Keratinocyte (primary cell): ENCODE measurements at regions not wholly inside any gene's neighbourhood (a gene's known extent, or its start where the extent isn't known, plus 50 kb on each side); places are given as distances from the start of the nearest gene placed in this dataset.

Source experiments
- DNase-seq: peaks from one replicate; pipeline ENCODE4 v3.0.0-alpha.2; 2011; ENCODE audit warnings: low read depth, missing footprints, low spot score
- FAIRE-seq: peaks from 2 replicates; lab custom pipeline; 2011; peaks lifted over from hg19 to GRCh38; lab: Jason Lieb, UNC
- H2AFZ ChIP-seq: 2 replicates; pipeline ENCODE4 v1.6.0; 2012; ENCODE audit warnings: low read length, control low read depth, inconsistent platforms; ENCODE audit not compliant: control insufficient read depth
- H3K27ac ChIP-seq: 2 replicates; pipeline ENCODE4 v1.5.1; 2011; ENCODE audit warnings: low read length; ENCODE audit not compliant: control insufficient read depth, insufficient read depth
- H3K27me3 ChIP-seq: 3 replicates; pipeline ENCODE4 v1.6.0; 2011; ENCODE audit warnings: low read length; ENCODE audit not compliant: control insufficient read depth, insufficient read depth; ENCODE audit errors: extremely low read depth
- H3K36me3 ChIP-seq, 2 experiments: 2 replicates in 1 of 2; 3 replicates in 1 of 2; pipeline ENCODE4 v1.5.1; 2011; ENCODE audit warnings: low read length in 2 of 2, mild to moderate bottlenecking in 1 of 2; ENCODE audit not compliant: control insufficient read depth in 2 of 2, insufficient read depth in 2 of 2; ENCODE audit errors: extremely low read depth in 1 of 2
- H3K4me1 ChIP-seq: 3 replicates; pipeline ENCODE4 v1.5.1; 2011; ENCODE audit warnings: low read length; ENCODE audit not compliant: control insufficient read depth, insufficient read depth; ENCODE audit errors: extremely low read depth
- H3K4me2 ChIP-seq: 3 replicates; pipeline ENCODE4 v1.6.0; 2011; ENCODE audit warnings: low read depth, low read length; ENCODE audit not compliant: control insufficient read depth, insufficient read depth; ENCODE audit errors: extremely low read depth
- H3K4me3 ChIP-seq, 3 experiments: fragments of 200-600 bp in 1 of 3; sonication (generic) in 1 of 3; 2 replicates in 2 of 3; 3 replicates in 1 of 3; pipeline ENCODE4 v1.5.1; 2011 to 2016; ENCODE audit warnings: low read length in 3 of 3, mild to moderate bottlenecking in 3 of 3, control low read depth in 2 of 3, inconsistent platforms in 1 of 3, low read depth in 1 of 3, mixed read lengths in 1 of 3, mixed run types in 1 of 3, moderate library complexity in 1 of 3; ENCODE audit not compliant: control insufficient read depth in 2 of 3, insufficient read depth in 2 of 3; ENCODE audit errors: extremely low read depth in 1 of 3
- H3K79me2 ChIP-seq: 2 replicates; pipeline ENCODE4 v1.6.0; 2012; ENCODE audit warnings: low read length; ENCODE audit not compliant: control insufficient read depth, insufficient read depth
- H3K9ac ChIP-seq: 3 replicates; pipeline ENCODE4 v1.6.0; 2011; ENCODE audit warnings: low read length; ENCODE audit not compliant: control insufficient read depth, insufficient read depth; ENCODE audit errors: extremely low read depth
- H3K9me1 ChIP-seq: 3 replicates; pipeline ENCODE4 v1.6.0; 2011; ENCODE audit warnings: low read length; ENCODE audit not compliant: control insufficient read depth, insufficient read depth; ENCODE audit errors: extremely low read depth
- H3K9me3 ChIP-seq: 2 replicates; pipeline ENCODE4 v1.5.1; 2012; ENCODE audit warnings: low read depth, low read length; ENCODE audit not compliant: control insufficient read depth
- H4K20me1 ChIP-seq: 3 replicates; pipeline ENCODE4 v1.6.0; 2011; ENCODE audit warnings: low read length; ENCODE audit not compliant: control insufficient read depth, insufficient read depth; ENCODE audit errors: extremely low read depth
- CTCF ChIP-seq, 3 experiments: IDR thresholded peaks in 1 of 3; conservative IDR thresholded peaks in 1 of 3; optimal IDR thresholded peaks in 1 of 3; 2 replicates in 2 of 3; 3 replicates in 1 of 3; pipeline versions ENCODE3 to v1.5.1; 2011; ENCODE audit warnings: low read length in 3 of 3, mild to moderate bottlenecking in 3 of 3, moderate library complexity in 2 of 3, control low read depth in 1 of 3, inconsistent platforms in 1 of 3; ENCODE audit not compliant: insufficient read depth in 2 of 3; ENCODE audit errors: extremely low read depth in 1 of 3
- EZH2 ChIP-seq: IDR thresholded peaks from one replicate; pipeline ENCODE4 v1.6.1; 2012; ENCODE audit warnings: inconsistent platforms, mild to moderate bottlenecking, low read length, moderate library complexity
- dilution Hi-C: fragments of 300-500 bp; cut with MboI; formaldehyde crosslinking; loops from one replicate; pipeline ENCODE4 v1.7.0; 2020; ENCODE audit warnings: low sequenced_read_pairs; ENCODE audit not compliant: extremely low pct_ligation_motif_present

DNA sequence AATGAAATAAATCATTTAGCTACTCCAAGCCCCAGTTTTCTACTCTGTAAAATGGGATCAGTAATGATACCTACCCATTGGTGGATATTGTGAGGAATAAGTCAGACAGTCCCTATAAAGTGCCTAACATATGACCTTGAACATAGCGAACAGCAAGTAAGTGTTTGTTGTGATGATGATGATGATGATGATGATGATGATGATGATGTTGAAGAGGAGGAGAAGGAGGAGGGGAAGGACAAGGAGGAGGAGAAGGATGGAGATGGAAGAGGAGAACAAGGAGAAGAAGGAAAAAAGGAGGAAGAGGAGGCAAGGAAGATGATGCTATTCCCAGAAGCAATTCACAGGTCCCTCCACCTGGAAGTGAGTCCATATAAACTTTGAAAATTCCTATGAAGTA is 264.3 kb downstream of the MAFB start:
- Histone ChIP-seq H3K4me2 (no peak overlapping the region), H3K27me3 (no peaks in the 10 kb centered on the region), H3K36me3 (no peaks in the 10 kb centered on the region), H3K79me2 (no peaks in the 10 kb centered on the region), H3K4me3 (no peak overlapping the region), H3K9me1 (no peaks in the 10 kb centered on the region), H2AFZ (no peak overlapping the region), H3K27ac (no peak overlapping the region), H3K9me3 (no peaks in the 10 kb centered on the region), H3K4me1 (peaks cover 3% of the 10 kb centered on the region), H3K9ac (no peak overlapping the region), H4K20me1 (no peaks in the 10 kb centered on the region)
- TF ChIP-seq CTCF (optimal IDR thresholded peaks at IDR 0.05 in 1 of 3, IDR thresholded peaks at IDR 0.05 in 1 of 3, conservative IDR thresholded peaks at IDR 0.05 in 1 of 3; ENCODE audit: extremely low read depth in 1 of 3, insufficient read depth in 2 of 3, low read length in 3 of 3) (no peak), EZH2 (no peak)
- dilution Hi-C loops: no loop called here
- no peak for DNase-seq
- no peak for FAIRE-seq

DNA sequence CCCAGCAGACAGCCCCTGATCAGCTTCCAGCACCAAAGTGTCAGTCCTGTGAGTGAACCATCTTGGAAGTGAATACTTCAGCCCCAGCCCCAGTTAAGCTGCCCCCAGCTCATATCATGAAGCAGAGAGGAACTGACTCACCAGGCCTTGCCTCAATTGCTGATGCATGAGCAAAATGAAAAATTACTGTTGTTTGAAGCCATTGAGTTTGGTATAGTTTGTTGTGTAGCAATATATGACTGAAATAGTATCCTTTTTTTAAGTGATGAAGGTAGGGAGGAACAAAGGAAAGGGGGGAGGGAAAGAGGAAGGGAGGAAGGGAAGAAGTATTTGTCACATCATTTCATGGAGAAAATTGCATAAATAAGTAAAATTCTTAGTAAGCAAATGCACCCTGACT is 266.4 kb downstream of the MAFB start:
- peaks cover 3% of the 10 kb centered on the region for H3K4me1 ChIP-seq
- H3K9me1 ChIP-seq: no peaks in the 10 kb centered on the region
- H4K20me1 ChIP-seq: no peaks in the 10 kb centered on the region
- no peak overlapping the region for H3K4me3 ChIP-seq
- no peaks in the 10 kb centered on the region for H3K79me2 ChIP-seq
- H3K36me3 ChIP-seq: no peaks in the 10 kb centered on the region
- DNase-seq (no peak), FAIRE-seq (no peak)
- no peak for TF ChIP-seq CTCF (optimal IDR thresholded peaks at IDR 0.05 in 1 of 3, IDR thresholded peaks at IDR 0.05 in 1 of 3, conservative IDR thresholded peaks at IDR 0.05 in 1 of 3; ENCODE audit: extremely low read depth in 1 of 3, insufficient read depth in 2 of 3, low read length in 3 of 3)
- no peak for TF ChIP-seq EZH2
- dilution Hi-C loops: no loop called here
- H3K9ac ChIP-seq: no peak overlapping the region
- H2AFZ ChIP-seq: no peak overlapping the region
- H3K4me2 ChIP-seq: no peak overlapping the region
- no peaks in the 10 kb centered on the region for H3K27me3 ChIP-seq
- H3K27ac ChIP-seq: no peak overlapping the region
- H3K9me3 ChIP-seq: no peaks in the 10 kb centered on the region
